ENCODE measurements at regions not wholly inside any gene's neighbourhood (a gene's known extent, or its start where the extent isn't known, plus 50 kb on each side); places are given as distances from the start of the nearest gene placed in this dataset.
"Not testable (repeated sequence)": the region's sequence is repeated elsewhere in the genome, so short reads cannot be mapped to it uniquely, and the experiment has no call there.

DNA sequence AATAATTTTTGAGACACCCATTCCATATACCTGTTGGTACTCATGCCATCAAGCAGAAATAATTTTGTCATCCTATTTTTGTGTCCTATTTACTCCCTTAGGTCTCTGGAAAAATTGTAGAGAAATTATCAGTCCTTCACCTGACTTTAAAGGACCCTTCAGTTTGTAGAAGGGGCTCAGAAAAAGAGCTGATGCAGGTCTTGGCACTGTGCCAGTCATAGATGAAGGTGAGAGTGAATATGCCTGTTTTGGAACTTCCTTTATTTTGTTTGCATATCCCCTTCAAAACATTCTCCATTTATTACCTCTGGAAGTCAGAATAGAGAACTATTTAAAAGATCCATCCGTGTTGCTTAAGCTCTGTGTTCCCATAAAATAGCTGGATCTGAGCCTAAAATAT, 321.0 kb upstream of the TPK1 start:
- H3K9me3 ChIP-seq (replicated peaks in 1 of 11), result no peaks in the 10 kb centered on the region
- H3K4me1 ChIP-seq, result no peaks in the 10 kb centered on the region
- no peak overlapping the region for H3K4me3 ChIP-seq
- H3K9ac ChIP-seq, result no peak overlapping the region
- H3K27ac ChIP-seq, result no peak overlapping the region
- H4K20me1 ChIP-seq, result no peaks in the 10 kb centered on the region
- H3K36me3 ChIP-seq, result no peaks in the 10 kb centered on the region
- H3K4me2 ChIP-seq, result no peak overlapping the region
- H3K27me3 ChIP-seq, result no peaks in the 10 kb centered on the region
- TF ChIP-seq Cebpa-rat (IDR thresholded peaks at IDR 0.05), result no peak

DNA sequence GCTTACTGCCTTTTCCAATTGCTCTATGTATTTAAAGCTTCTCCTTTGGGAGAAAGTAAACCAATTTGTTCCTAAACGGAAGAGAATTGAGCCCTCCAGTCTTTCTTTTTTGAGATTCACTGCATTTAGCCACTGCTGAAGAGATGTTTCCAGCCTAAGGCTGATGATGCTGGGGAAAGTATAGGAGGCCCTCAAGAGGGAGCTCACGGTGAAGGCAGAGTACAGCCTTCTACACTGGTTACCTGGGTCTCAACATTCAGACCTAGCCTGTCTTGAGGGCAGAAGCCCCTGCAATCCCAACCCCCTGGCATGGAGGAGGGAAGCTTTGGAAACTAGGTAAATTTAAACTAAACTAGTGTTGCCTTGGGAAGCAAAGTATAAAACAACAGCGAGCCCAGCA, 316.7 kb upstream of the TPK1 start:
- Histone ChIP-seq H3K4me3 (no peak overlapping the region), H3K4me2 (no peak overlapping the region), H3K9me3 (replicated peaks in 1 of 11) (no peaks in the 10 kb centered on the region), H4K20me1 (no peaks in the 10 kb centered on the region), H3K27ac (no peak overlapping the region), H3K36me3 (no peaks in the 10 kb centered on the region), H3K27me3 (no peaks in the 10 kb centered on the region), H3K4me1 (no peaks in the 10 kb centered on the region), H3K9ac (no peak overlapping the region)
- no peak for TF ChIP-seq Cebpa-rat (IDR thresholded peaks at IDR 0.05)

GRCh38 chr7:145151676-145152075, 315.8 kb upstream of the TPK1 start:
- TF ChIP-seq Cebpa-rat (IDR thresholded peaks at IDR 0.05), result no peak
- Histone ChIP-seq H3K27me3 (no peaks in the 10 kb centered on the region), H3K4me2 (no peak overlapping the region), H3K27ac (no peak overlapping the region), H4K20me1 (no peaks in the 10 kb centered on the region), H3K36me3 (no peaks in the 10 kb centered on the region), H3K4me1 (no peaks in the 10 kb centered on the region), H3K9me3 (replicated peaks in 1 of 11) (no peaks in the 10 kb centered on the region), H3K9ac (no peak overlapping the region), H3K4me3 (no peak overlapping the region)

DNA sequence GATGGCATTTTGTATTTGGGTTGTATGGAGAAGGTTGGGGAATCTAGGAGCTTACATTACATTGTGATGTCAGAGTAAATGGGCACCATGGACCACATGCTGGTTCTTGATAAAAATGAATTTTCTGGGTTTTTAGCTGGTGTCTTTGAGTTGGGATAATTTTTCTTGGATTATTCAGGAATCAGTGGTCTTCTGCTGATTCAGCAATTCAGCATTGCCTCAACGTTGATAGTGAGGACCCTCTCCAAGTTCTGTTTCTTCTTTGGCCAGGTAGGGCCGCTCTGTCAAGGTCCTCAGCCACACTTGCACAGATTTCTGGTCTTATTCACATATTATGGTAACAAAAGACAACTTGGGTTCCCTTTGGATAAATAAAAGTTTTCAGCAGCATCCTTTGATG, 312.0 kb upstream of the TPK1 start:
- Histone ChIP-seq H3K36me3 (no peaks in the 10 kb centered on the region), H3K4me1 (no peaks in the 10 kb centered on the region), H3K27me3 (no peaks in the 10 kb centered on the region), H3K9me3 (replicated peaks in 1 of 11) (no peaks in the 10 kb centered on the region), H3K4me2 (no peak overlapping the region), H4K20me1 (no peaks in the 10 kb centered on the region), H3K27ac (no peak overlapping the region), H3K9ac (no peak overlapping the region), H3K4me3 (no peak overlapping the region)
- TF ChIP-seq Cebpa-rat (IDR thresholded peaks at IDR 0.05), result no peak

- H3K27me3 ChIP-seq, result no peaks in the 10 kb centered on the region
- no peaks in the 10 kb centered on the region for H3K9me3 ChIP-seq (replicated peaks in 1 of 11)
- no peak for TF ChIP-seq Cebpa-rat (IDR thresholded peaks at IDR 0.05)
- no peak overlapping the region for H3K4me3 ChIP-seq
- no peaks in the 10 kb centered on the region for H4K20me1 ChIP-seq
- no peaks in the 10 kb centered on the region for H3K4me1 ChIP-seq
- no peak overlapping the region for H3K4me2 ChIP-seq
- no peak overlapping the region for H3K27ac ChIP-seq
- no peaks in the 10 kb centered on the region for H3K36me3 ChIP-seq
- H3K9ac ChIP-seq, result no peak overlapping the region
Observed at GRCh38 chr7:145143685-145144084, 307.8 kb upstream of the TPK1 start.

GRCh38 chr7:145134377-145134776, 298.5 kb upstream of the TPK1 start:
- H3K9ac ChIP-seq, result no peak overlapping the region

DNA sequence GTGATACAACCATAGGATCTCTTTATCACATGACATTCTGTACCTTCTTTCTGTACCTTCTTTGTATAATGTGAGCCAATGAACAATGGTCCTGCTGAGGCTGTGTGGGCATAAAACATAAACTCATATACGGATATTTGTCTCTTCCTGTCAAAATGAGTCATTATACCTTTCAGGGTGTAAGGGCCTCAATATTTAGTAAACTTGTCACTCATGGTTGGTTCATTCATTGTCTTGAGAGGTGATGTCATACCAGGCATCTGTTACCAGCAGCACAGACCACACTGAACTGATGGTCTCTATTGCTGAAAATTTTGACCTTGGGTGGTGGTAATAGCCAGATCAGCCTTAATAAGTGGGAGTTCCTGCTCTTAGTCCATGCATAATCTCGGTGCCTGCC, 287.6 kb upstream of the TPK1 start:
- no peak overlapping the region for H3K4me2 ChIP-seq
- no peak overlapping the region for H3K9ac ChIP-seq
- no peaks in the 10 kb centered on the region for H3K36me3 ChIP-seq
- 0 out of 22 replicates have a peak, but pooled peaks cover 0 to 10% (median 0%) of the 10 kb centered on the region in 11 experiments for H3K9me3 ChIP-seq (replicated peaks in 1 of 11)
- H4K20me1 ChIP-seq, result no peaks in the 10 kb centered on the region
- H3K4me1 ChIP-seq, result no peaks in the 10 kb centered on the region
- TF ChIP-seq Cebpa-rat (IDR thresholded peaks at IDR 0.05), result no peak
- H3K4me3 ChIP-seq, result no peak overlapping the region
- no peak overlapping the region for H3K27ac ChIP-seq
- H3K27me3 ChIP-seq, result no peaks in the 10 kb centered on the region

More at GRCh38 chr7:145134377-145134776, 298.5 kb upstream of the TPK1 start:
- Histone ChIP-seq H3K27me3 (no peaks in the 10 kb centered on the region), H3K4me1 (no peaks in the 10 kb centered on the region), H3K27ac (no peak overlapping the region), H4K20me1 (no peaks in the 10 kb centered on the region), H3K4me3 (no peak overlapping the region), H3K36me3 (no peaks in the 10 kb centered on the region), H3K9me3 (replicated peaks in 1 of 11) (no peaks in the 10 kb centered on the region), H3K4me2 (no peak overlapping the region)
- no peak for TF ChIP-seq Cebpa-rat (IDR thresholded peaks at IDR 0.05)

- no peaks in the 10 kb centered on the region for H4K20me1 ChIP-seq
- no peaks in the 10 kb centered on the region for H3K4me1 ChIP-seq
- no peak overlapping the region for H3K9ac ChIP-seq
- no peak overlapping the region for H3K4me2 ChIP-seq
- 0 out of 22 replicates have a peak, but pooled peaks cover 0 to 4% (median 0%) of the 10 kb centered on the region in 11 experiments for H3K9me3 ChIP-seq (replicated peaks in 1 of 11)
- no peaks in the 10 kb centered on the region for H3K27me3 ChIP-seq
- no peak overlapping the region for H3K27ac ChIP-seq
- no peaks in the 10 kb centered on the region for H3K36me3 ChIP-seq
- TF ChIP-seq Cebpa-rat (IDR thresholded peaks at IDR 0.05), result no peak
- no peak overlapping the region for H3K4me3 ChIP-seq
Observed at GRCh38 chr7:145106001-145106400, 270.1 kb upstream of the TPK1 start.

DNA sequence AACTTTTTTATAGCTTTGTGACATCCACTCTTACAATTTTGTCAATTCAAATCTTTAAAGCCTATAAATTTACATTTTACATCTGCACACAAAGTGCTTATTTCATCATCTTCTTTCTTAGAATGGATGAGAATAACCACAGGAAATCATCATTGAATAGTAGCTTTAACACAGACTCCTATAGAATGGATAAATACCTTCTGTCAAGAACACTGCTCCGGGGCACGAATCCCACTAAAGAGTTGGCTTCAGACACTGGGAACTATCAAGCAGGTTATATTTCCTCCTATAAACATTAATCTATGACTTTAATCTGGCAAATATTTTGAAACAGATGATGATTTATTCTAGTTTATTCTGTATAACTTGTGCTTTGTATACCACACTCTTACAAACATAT, 269.7 kb upstream of the TPK1 start:
- TF ChIP-seq Cebpa-rat (IDR thresholded peaks at IDR 0.05), result no peak
- H3K4me3 ChIP-seq, result no peak overlapping the region
- H3K9ac ChIP-seq, result no peak overlapping the region
- no peaks in the 10 kb centered on the region for H3K4me1 ChIP-seq
- H3K27ac ChIP-seq, result no peak overlapping the region
- H3K9me3 ChIP-seq (replicated peaks in 1 of 11), result 0 out of 22 replicates have a peak, but pooled peaks cover 0 to 4% (median 0%) of the 10 kb centered on the region in 11 experiments
- H3K4me2 ChIP-seq, result no peak overlapping the region
- H4K20me1 ChIP-seq, result no peaks in the 10 kb centered on the region
- no peaks in the 10 kb centered on the region for H3K27me3 ChIP-seq
- H3K36me3 ChIP-seq, result no peaks in the 10 kb centered on the region

DNA sequence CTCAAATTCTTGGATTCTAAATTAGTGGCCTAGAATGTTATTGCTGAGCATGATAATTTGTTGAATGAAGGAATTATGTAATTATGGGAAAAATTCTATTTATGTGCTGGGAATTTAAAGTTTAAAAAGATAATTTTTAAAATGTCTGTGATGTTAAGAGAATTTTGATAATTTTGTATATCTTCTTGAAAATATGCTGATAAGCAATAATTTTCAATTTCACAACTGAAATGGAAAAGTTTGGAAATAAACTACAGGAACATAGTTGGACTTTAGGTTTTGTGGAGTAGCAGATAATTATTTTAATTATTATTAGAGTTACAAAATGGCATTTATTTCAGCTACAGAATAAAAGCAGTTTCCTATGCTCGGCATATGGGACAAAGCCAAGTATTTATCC, 268.5 kb upstream of the TPK1 start:
- Histone ChIP-seq H4K20me1 (no peaks in the 10 kb centered on the region), H3K27ac (no peak overlapping the region), H3K4me2 (no peak overlapping the region), H3K9me3 (replicated peaks in 1 of 11) (no peaks in the 10 kb centered on the region), H3K36me3 (no peaks in the 10 kb centered on the region), H3K4me3 (no peak overlapping the region), H3K9ac (no peak overlapping the region), H3K4me1 (no peaks in the 10 kb centered on the region), H3K27me3 (no peaks in the 10 kb centered on the region)
- TF ChIP-seq Cebpa-rat (IDR thresholded peaks at IDR 0.05), result no peak

DNA sequence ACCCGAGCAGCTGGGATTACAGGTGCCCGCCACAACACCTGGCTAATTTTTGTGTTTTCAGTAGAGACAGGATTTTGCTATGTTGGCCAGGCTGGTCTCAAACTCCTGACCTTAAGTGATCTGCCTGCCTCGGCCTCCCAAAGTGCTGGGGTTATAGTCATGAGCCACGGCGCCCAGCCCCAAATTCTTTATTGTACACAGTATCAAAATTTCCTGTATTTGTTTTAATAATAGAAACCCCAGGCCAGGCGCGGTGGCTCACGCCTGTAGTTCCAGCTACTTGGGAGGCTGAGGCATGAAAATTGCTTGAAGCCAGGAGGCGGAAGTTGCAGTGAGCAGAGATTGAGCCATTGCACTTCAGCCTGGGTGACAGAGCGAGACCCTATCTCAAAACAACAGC, 266.3 kb upstream of the TPK1 start:
- not testable (repeated sequence) for H3K9me3 ChIP-seq (replicated peaks in 1 of 11); H3K9ac ChIP-seq; H3K36me3 ChIP-seq; H3K27ac ChIP-seq; H3K4me3 ChIP-seq; H3K4me1 ChIP-seq; H4K20me1 ChIP-seq; H3K27me3 ChIP-seq; H3K4me2 ChIP-seq
